HCT116 (cell line): ENCODE measurements at regions not wholly inside any gene's neighbourhood (a gene's known extent, or its start where the extent isn't known, plus 50 kb on each side); places are given as distances from the start of the nearest gene placed in this dataset.

Experiments
- ATAC-seq: fragments of 200-7000 bp; cut with Tn5 transposase; 2 replicates; pipeline ENCODE4 v1.9.1; 2020; ENCODE audit warnings: mild to moderate bottlenecking, moderate library complexity
- BruUV-seq: library from RNA; stranded (reverse); fragments of 400-500 nt; replicated peaks from 2 replicates; lab custom pipeline; 2021; lab: Mats Ljungman, UMichigan
- CTCF ChIA-PET: fragments of 300-600 bp; sonication (Branson Sonifier 250); formaldehyde crosslinking; loops from one replicate; lab custom pipeline; 2021; ENCODE audit warnings: antibody characterized with exemption; lab: Charles Lee
- POLR2A ChIA-PET: fragments of 300-600, 350-600 bp; sonication (Branson Sonifier 250); formaldehyde crosslinking; loops from one replicate; lab custom pipeline; 2021; ENCODE audit warnings: antibody characterized with exemption; lab: Charles Lee
- RAD21 ChIA-PET, 2 experiments: fragments of 300-600 bp; sonication (Branson Sonifier 250); formaldehyde crosslinking; loops; one replicate each; lab custom pipeline; 2023; ENCODE audit warnings: low total read pairs in 2 of 2; ENCODE audit not compliant: uncharacterized antibody in 2 of 2, unreplicated experiment in 2 of 2, low non-redundant PET in 1 of 2; lab: Charles Lee
- DNase-seq: peaks from one replicate; pipeline ENCODE4 v3.0.0-alpha.2; 2010; ENCODE audit warnings: low read depth, low spot score
- H2AFZ ChIP-seq: fragments of 200-600 bp; shearing (Covaris generic), sonication (generic); 2 replicates; pipeline ENCODE4 v1.6.1; 2017; ENCODE audit warnings: low read depth, mixed run types, mixed read lengths, antibody characterized with exemption, low read length; ENCODE audit not compliant: poor library complexity, severe bottlenecking
- H3K27ac ChIP-seq: 2 replicates; pipeline ENCODE4 v1.5.1; 2012; ENCODE audit warnings: low read depth, low read length
- H3K27me3 ChIP-seq: fragments of 200-600 bp; sonication (generic); 2 replicates; pipeline ENCODE4 v1.6.1; 2016; ENCODE audit warnings: mixed run types, low read length, mixed read lengths; ENCODE audit not compliant: insufficient read depth
- H3K36me3 ChIP-seq, 2 experiments: fragments of 200-500 bp in 1 of 2; fragments of 200-600 bp in 1 of 2; sonication (Bioruptor generic) in 1 of 2; sonication (generic) in 1 of 2; 2 replicates each; pipeline versions ENCODE4 v1.5.1 to v1.6.1; 2014 to 2016; ENCODE audit warnings: low read length in 2 of 2, inconsistent platforms in 1 of 2, mixed read lengths in 1 of 2, mixed run types in 1 of 2; ENCODE audit not compliant: insufficient read depth in 2 of 2, control insufficient read depth in 1 of 2
- H3K4me1 ChIP-seq, 2 experiments: fragments of 200-600 bp in 1 of 2; sonication (generic) in 1 of 2; 2 replicates each; pipeline versions ENCODE4 v1.5.1 to v1.6.1; 2012 to 2017; ENCODE audit warnings: low read length in 2 of 2, inconsistent platforms in 1 of 2, mild to moderate bottlenecking in 1 of 2, mixed read lengths in 1 of 2, mixed run types in 1 of 2, moderate library complexity in 1 of 2; ENCODE audit not compliant: insufficient read depth in 2 of 2, control insufficient read depth in 1 of 2
- H3K4me2 ChIP-seq: fragments of 200-600 bp; sonication (generic); 2 replicates; pipeline ENCODE4 v1.6.1; 2017; ENCODE audit warnings: mixed run types, low read length, mixed read lengths
- H3K4me3 ChIP-seq, 2 experiments: fragments of 200-600 bp in 1 of 2; sonication (generic) in 1 of 2; replicated peaks in 1 of 2; 2 replicates each; pipeline ENCODE4 v1.5.1; 2011 to 2016; ENCODE audit warnings: low read length in 2 of 2, control low read depth in 1 of 2, low read depth in 1 of 2, mild to moderate bottlenecking in 1 of 2, mixed read lengths in 1 of 2, mixed run types in 1 of 2
- H3K79me2 ChIP-seq: fragments of 200-600 bp; sonication (generic); 2 replicates; pipeline ENCODE4 v1.6.1; 2017; ENCODE audit warnings: mild to moderate bottlenecking, mixed run types, low read length, moderate library complexity, mixed read lengths; ENCODE audit not compliant: insufficient read depth
- H3K9ac ChIP-seq: fragments of 200-600 bp; sonication (generic); 2 replicates; pipeline ENCODE4 v1.6.1; 2016; ENCODE audit warnings: low read length, mixed read lengths
- H3K9me2 ChIP-seq: fragments of 200-600 bp; sonication (generic), shearing (Covaris generic); 2 replicates; pipeline ENCODE4 v1.6.1; 2017; ENCODE audit warnings: mixed run types, mild to moderate bottlenecking, moderate library complexity; ENCODE audit not compliant: insufficient read depth
- H3K9me3 ChIP-seq, 2 experiments: fragments of 200-500 bp in 1 of 2; fragments of 200-600 bp in 1 of 2; sonication (Bioruptor generic) in 1 of 2; sonication (generic) in 1 of 2; 2 replicates each; pipeline ENCODE4 v1.6.1; 2014 to 2017; ENCODE audit warnings: low read length in 2 of 2, mixed read lengths in 2 of 2, inconsistent platforms in 1 of 2, low read depth in 1 of 2, mild to moderate bottlenecking in 1 of 2, mixed run types in 1 of 2, moderate library complexity in 1 of 2; ENCODE audit not compliant: control insufficient read depth in 1 of 2, insufficient read depth in 1 of 2
- H4K20me1 ChIP-seq: fragments of 200-600 bp; sonication (generic), shearing (Covaris generic); 2 replicates; pipeline ENCODE4 v1.6.1; 2017; ENCODE audit warnings: mixed run types, mild to moderate bottlenecking, moderate library complexity; ENCODE audit not compliant: insufficient read depth
- ATF3 ChIP-seq: IDR thresholded peaks from 2 replicates; pipeline ENCODE4 v1.6.1; 2012
- CBX3 ChIP-seq: IDR thresholded peaks from 2 replicates; pipeline ENCODE4 v1.6.1; 2012; ENCODE audit warnings: low read depth
- CEBPB ChIP-seq: IDR thresholded peaks from 2 replicates; pipeline ENCODE4 v1.6.1; 2012; ENCODE audit warnings: low read depth
- CTCF ChIP-seq, 3 experiments: fragments of 200-600 bp in 1 of 3; sonication (generic) in 1 of 3; IDR thresholded peaks in 2 of 3; conservative IDR thresholded peaks in 1 of 3; 2 replicates each; pipeline ENCODE4 v1.5.1; 2012 to 2017; ENCODE audit warnings: low read depth in 2 of 3, low read length in 2 of 3, antibody characterized with exemption in 1 of 3, borderline replicate concordance in 1 of 3, control low read depth in 1 of 3, mild to moderate bottlenecking in 1 of 3, mixed read lengths in 1 of 3, mixed run types in 1 of 3, moderate library complexity in 1 of 3; ENCODE audit not compliant: insufficient read depth in 1 of 3
- EGR1 ChIP-seq: IDR thresholded peaks from 2 replicates; pipeline ENCODE4 v1.6.1; 2012; ENCODE audit warnings: low read depth
- ELF1 ChIP-seq: IDR thresholded peaks from 2 replicates; pipeline ENCODE4 v1.6.1; 2012; ENCODE audit warnings: low read depth, borderline replicate concordance
- EZH2phosphoT487 ChIP-seq: fragments of 200-600 bp; IDR thresholded peaks from 2 replicates; pipeline ENCODE4 v1.6.1; 2018; ENCODE audit warnings: antibody characterized with exemption, borderline replicate concordance
- FOSL1 ChIP-seq: IDR thresholded peaks from 2 replicates; pipeline ENCODE4 v1.6.1; 2012; ENCODE audit warnings: low read depth
- JUND ChIP-seq: IDR thresholded peaks from 2 replicates; pipeline ENCODE4 v1.6.1; 2012
- MAX ChIP-seq: IDR thresholded peaks from 2 replicates; pipeline ENCODE4 v1.6.1; 2012
- POLR2A ChIP-seq: IDR thresholded peaks from 2 replicates; pipeline ENCODE4 v1.7.0; 2011; ENCODE audit warnings: borderline replicate concordance; ENCODE audit not compliant: insufficient read depth, insufficient read length; ENCODE audit errors: extremely low read depth
- POLR2AphosphoS5 ChIP-seq: IDR thresholded peaks from 2 replicates; pipeline ENCODE4 v1.6.1; 2011; ENCODE audit warnings: mild to moderate bottlenecking, low read depth, low read length, moderate library complexity
- RAD21 ChIP-seq: IDR thresholded peaks from 2 replicates; pipeline ENCODE4 v1.6.1; 2012; ENCODE audit warnings: low read depth, mild to moderate bottlenecking
- REST ChIP-seq: IDR thresholded peaks from 2 replicates; pipeline ENCODE4 v1.6.1; 2012; ENCODE audit warnings: low read depth
- SRF ChIP-seq: IDR thresholded peaks from 2 replicates; pipeline ENCODE4 v1.6.1; 2012; ENCODE audit warnings: low read depth
- YY1 ChIP-seq: IDR thresholded peaks from 2 replicates; pipeline ENCODE4 v1.6.1; 2011; ENCODE audit warnings: low read length, low read depth, moderate library complexity, mild to moderate bottlenecking; ENCODE audit not compliant: insufficient replicate concordance; ENCODE audit errors: extremely low read depth
- ZBTB33 ChIP-seq: IDR thresholded peaks from 2 replicates; pipeline ENCODE4 v1.6.1; 2011; ENCODE audit warnings: mild to moderate bottlenecking, low read length, moderate library complexity; ENCODE audit not compliant: insufficient replicate concordance; ENCODE audit errors: extremely low read depth
- ZFX ChIP-seq: fragments of 450-650 bp; IDR thresholded peaks from 2 replicates; pipeline ENCODE4 v1.6.1; 2017
- ZNF274 ChIP-seq: fragments of 200-500 bp; sonication (Bioruptor generic); IDR thresholded peaks from 2 replicates; pipeline ENCODE4 v1.6.1; 2014; ENCODE audit warnings: mild to moderate bottlenecking, low read depth, low read length, inconsistent platforms
- intact Hi-C: fragments of 100-400 bp; cut with micrococcal nuclease; formaldehyde crosslinking; loops from 2 replicates; pipeline ENCODE4 v1.10.0; 2022

- H3K36me3 ChIP-seq = no peaks in the 10 kb centered on the region
- no peak for TF ChIP-seq REST
- TF ChIP-seq ZBTB33 = no peak
- TF ChIP-seq ZNF274 = no peak
- TF ChIP-seq ATF3 = no peak
- TF ChIP-seq YY1 = no peak
- no peak for TF ChIP-seq MAX
- no peak for TF ChIP-seq JUND
- no peak for TF ChIP-seq EZH2phosphoT487
- TF ChIP-seq ZFX = no peak
- no peak for TF ChIP-seq ELF1
- TF ChIP-seq FOSL1 = no peak
- no peak for TF ChIP-seq EGR1
- TF ChIP-seq CBX3 = no peak
- TF ChIP-seq CTCF (IDR thresholded peaks at IDR 0.05 in 2 of 3, conservative IDR thresholded peaks at IDR 0.05 in 1 of 3; ENCODE audit: borderline replicate concordance in 1 of 3, insufficient read depth in 1 of 3, low read depth in 2 of 3, low read length in 2 of 3) = no peak
- no peak for TF ChIP-seq SRF
- no peak for TF ChIP-seq POLR2AphosphoS5
- TF ChIP-seq POLR2A = no peak
- TF ChIP-seq RAD21 = no peak
- no peak for TF ChIP-seq CEBPB
- RAD21 ChIA-PET = no interaction called here
These were observed 75.8 kb upstream of the PIK3C3 start for GRCh38 chr18:41879256-41879655.

More at GRCh38 chr18:41879256-41879655, 75.8 kb upstream of the PIK3C3 start:
- no peaks in the 10 kb centered on the region for H3K4me1 ChIP-seq
- POLR2A ChIA-PET = no interaction called here
- H3K9me2 ChIP-seq = no peaks in the 10 kb centered on the region
- no peak for DNase-seq
- ATAC-seq = no peak
- BruUV-seq = no TSS peak
- H4K20me1 ChIP-seq = no peaks in the 10 kb centered on the region
- H3K27ac ChIP-seq = no peak overlapping the region
- no peak overlapping the region for H2AFZ ChIP-seq
- no peaks in the 10 kb centered on the region; a peak in 1 of 4 replicates for H3K9me3 ChIP-seq
- H3K79me2 ChIP-seq = no peaks in the 10 kb centered on the region
- CTCF ChIA-PET = no interaction called here
- no peak overlapping the region for H3K4me3 ChIP-seq
- H3K9ac ChIP-seq = no peak overlapping the region
- no peak overlapping the region for H3K4me2 ChIP-seq
- H3K27me3 ChIP-seq = no peaks in the 10 kb centered on the region
- intact Hi-C loops = no loop called here
